NCI-H187 treated with DMSO at 0.1 percent for 48 hours (cell line): ENCODE measurements at regions not wholly inside any gene's neighbourhood (a gene's known extent, or its start where the extent isn't known, plus 50 kb on each side); places are given as distances from the start of the nearest gene placed in this dataset.

Experiments used
- DNase-seq: peaks from one replicate; lab custom pipeline; 2025; lab: John Stamatoyannopoulos, UW

DNA sequence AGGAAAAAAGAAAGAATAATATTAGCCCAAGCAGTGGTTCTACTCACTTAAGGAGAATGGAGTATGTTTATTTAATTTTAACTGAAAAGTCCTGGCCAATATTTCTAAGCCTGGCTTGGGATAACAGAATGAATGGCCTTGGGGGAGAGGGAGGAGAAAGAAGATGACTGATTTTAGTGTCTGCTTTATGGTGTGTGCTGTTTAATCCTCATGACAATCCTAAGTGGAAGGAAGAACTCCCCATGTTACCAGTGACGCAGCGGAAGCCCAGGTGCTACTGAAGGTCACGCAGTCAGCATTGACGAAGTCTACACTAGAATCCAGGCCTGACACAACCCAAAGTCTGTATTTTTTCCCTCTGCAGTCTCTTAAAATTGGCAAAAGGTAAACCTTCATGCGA, 50.5 kb downstream of the PALM2AKAP2 start:
- DNase-seq, result no peak

DNA sequence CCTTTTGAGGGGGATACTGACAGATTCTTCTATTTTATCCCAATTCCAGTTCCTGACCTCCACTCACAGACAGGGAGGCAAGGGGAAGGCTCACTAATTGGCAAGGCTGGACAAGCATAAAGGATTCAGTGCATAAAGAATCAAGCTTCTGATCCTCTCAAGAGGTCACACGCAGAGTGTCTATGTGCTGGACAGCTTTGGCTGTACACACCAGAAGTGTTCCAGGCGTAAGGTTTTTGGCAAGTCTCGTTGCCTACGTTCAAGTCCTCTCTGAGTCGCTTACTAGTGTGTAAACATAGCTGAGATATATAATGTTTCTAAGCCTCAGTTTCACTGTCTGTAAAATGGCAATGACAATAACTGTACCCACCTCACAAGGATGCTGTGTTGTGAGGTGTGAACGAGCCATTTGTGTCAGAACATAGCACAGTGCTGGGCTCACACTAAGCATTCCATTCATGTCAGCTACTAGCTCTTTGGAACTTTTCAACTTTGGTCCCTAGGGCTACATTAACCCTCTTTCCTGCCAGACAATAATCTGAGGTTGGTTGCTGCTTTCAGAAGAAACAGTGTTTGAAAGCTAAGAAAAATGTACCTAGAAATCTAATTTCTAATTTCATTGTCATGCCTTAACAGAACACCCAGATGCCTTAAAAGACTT, 52.1 kb downstream of the PALM2AKAP2 start:
- DNase-seq, result no peak

DNA sequence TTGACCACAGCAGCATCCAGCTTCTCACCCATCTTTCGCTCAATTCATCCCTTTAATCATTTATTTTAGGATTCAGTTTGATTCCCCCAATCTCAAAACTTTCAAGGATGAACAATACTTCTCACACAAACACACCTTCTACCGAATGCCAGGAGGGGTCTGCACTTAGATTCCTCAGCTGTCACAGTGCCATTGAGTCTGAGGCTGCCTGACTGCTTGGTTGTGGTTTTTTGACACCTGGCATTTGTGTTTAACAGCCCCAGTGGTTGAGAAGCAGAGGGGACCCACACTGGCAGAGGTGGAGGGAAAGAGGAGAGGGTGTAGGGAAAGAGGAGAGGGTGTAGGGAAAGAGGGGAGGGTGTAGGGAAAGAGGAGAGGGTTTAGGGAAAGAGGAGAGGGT, 54.9 kb downstream of the PALM2AKAP2 start:
- no peak for DNase-seq

DNA sequence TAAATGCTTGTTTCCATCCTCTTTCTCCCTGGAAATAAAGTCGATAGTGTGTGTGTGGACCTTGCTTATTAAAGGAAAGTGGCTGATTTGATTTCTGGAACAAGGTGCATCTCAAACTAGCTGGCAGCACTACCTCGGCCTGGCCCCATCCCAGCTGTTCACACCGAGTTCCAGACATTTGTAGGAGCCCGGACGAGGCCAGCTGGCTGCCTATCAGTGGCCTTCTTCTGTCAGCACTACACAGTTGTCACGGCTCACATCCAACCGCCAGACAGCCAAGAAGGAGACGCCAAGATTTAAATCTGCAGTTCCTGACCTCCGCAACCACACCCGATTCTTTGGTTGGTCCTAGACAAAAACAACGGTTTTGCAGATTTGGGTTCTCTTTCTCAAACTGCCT, 63.6 kb downstream of the PALM2AKAP2 start:
- no peak for DNase-seq

GRCh38 chr9:109845226-109845625, 65.2 kb downstream of the PALM2AKAP2 start:
- no peak for DNase-seq

DNA sequence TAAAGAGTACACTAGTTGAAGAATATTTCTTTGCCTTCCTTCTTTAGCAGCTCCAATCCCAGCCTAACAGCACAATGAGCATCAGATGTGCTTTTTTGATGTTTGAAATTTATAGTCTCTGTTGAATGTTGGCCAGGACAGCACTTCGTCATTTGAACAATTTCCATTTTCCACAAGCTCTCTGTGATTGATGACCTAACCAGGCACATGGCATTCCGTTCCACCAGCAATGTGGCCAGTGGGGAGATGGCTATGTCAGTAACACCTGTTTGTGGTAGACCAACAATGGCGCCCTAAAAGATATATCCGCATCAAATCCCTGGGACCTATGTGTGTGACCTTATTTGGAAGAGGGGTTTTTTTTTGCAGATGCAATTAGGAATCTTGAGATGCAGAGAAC, 66.8 kb downstream of the PALM2AKAP2 start:
- DNase-seq, result no peak

GRCh38 chr9:109852556-109852955, 72.6 kb downstream of the PALM2AKAP2 start:
- no peak for DNase-seq

GRCh38 chr9:109855540-109855939, 75.5 kb downstream of the PALM2AKAP2 start:
- no peak for DNase-seq

- DNase-seq, result no peak
These were observed 76.8 kb downstream of the PALM2AKAP2 start for GRCh38 chr9:109856785-109857184.

- DNase-seq, result no peak
These were observed 77.3 kb downstream of the PALM2AKAP2 start for GRCh38 chr9:109857336-109857735.

GRCh38 chr9:109859447-109859846, 79.4 kb downstream of the PALM2AKAP2 start:
- DNase-seq, result no peak

DNA sequence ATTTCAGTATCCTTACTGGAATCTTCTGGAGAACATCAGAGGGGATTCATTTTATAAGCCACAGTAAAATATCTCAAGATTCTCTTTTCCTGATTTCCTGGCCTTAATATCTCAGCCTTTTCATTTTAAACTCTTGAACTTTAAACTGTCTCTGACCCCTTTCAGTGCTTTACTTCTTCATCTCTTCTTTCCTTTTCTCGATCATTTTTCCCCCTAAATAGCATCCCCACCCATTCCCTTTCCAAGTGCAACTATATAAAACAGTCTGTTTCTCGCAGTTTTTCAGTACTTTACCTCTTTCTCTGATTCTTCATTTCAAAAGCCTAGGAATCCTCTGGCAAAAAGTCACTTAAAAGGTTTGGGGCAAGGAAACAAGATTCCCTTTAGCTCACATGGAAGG, 80.5 kb downstream of the PALM2AKAP2 start:
- no peak for DNase-seq

- no peak for DNase-seq
These were observed 81.5 kb downstream of the PALM2AKAP2 start for GRCh38 chr9:109861499-109861898.

GRCh38 chr9:109861918-109862317, 81.9 kb downstream of the PALM2AKAP2 start:
- DNase-seq, result no peak

DNA sequence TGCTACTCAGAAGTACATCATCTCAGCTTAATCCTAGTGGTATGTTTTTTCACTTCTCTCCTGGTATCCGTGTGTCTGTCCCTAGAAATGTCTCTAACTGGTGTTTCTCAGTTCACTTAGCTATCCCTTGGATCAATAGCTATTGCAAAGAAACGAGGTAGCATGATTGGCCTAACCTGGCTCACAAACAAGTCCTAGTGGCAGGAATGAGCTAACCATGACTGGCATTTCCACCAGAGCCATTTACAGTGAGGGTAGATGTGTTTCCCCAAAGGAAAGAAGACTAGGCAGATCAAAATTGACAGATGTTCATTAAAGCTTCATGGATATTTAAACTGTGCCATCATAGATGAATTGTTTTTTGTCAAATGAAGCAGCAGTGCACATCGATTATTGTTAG, 82.5 kb downstream of the PALM2AKAP2 start:
- no peak for DNase-seq

DNA sequence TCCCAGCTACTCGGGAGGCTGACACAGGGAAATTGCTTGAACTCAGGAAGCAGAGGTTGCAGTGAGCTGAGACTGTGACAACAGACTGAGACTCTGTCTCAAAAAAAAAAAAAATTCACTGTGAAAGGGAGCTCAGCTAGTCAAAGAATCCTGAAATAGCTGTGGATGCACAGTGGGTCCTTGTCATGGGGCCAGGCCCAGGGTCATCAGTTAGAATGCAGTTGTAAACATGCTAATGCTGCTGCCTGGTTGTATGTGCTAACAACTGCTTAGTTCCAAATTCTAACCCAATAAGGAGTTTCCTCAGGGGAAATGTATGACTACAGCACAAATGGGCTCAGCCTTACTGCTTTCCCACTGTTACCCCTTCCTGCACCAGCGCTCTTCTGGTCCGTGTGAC, 84.0 kb downstream of the PALM2AKAP2 start:
- no peak for DNase-seq

- DNase-seq, result no peak
These were observed 85.5 kb downstream of the PALM2AKAP2 start for GRCh38 chr9:109865521-109865920.

DNA sequence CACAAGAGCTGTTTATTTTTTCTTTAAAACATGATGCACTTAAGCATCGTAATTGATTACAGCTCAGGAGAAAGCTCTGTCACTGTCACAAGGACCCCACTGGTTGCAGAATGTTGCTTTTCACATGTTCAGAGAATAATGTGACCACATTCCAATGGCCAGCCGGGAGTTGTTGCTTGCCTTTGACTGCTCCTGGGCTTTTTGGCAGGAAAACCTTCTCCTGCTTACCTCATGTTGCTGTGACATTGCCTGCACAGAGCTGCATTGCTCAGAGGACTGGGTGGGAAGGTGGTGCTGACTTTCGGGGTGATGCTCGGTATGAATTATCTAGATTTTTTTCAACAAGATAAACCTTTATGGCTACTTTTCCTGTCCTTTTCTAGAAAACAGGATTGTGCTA, 88.2 kb downstream of the PALM2AKAP2 start:
- DNase-seq, result no peak

GRCh38 chr9:109868722-109869121, 88.7 kb downstream of the PALM2AKAP2 start:
- no peak for DNase-seq

GRCh38 chr9:109870365-109870764, 90.4 kb downstream of the PALM2AKAP2 start:
- no peak for DNase-seq

DNA sequence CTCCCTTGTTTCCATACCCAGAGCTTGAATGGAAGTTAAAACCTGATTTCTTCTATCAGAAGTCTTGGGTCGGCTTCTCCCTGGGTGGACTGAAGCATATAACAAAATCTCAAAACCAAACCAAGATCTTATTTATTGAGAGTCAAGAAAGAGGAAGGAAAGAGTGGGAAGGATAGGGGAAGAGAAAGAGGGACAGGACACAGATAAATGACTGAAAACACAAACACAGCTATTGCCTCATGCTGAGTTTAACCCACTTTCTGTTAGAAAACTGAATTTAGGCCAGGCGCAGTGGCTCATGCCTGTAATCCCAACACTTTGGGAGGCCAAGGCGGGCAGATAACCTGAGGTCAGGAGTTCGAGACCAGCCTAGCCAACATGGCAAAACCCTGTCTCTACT, 92.9 kb downstream of the PALM2AKAP2 start:
- DNase-seq, result no peak

DNA sequence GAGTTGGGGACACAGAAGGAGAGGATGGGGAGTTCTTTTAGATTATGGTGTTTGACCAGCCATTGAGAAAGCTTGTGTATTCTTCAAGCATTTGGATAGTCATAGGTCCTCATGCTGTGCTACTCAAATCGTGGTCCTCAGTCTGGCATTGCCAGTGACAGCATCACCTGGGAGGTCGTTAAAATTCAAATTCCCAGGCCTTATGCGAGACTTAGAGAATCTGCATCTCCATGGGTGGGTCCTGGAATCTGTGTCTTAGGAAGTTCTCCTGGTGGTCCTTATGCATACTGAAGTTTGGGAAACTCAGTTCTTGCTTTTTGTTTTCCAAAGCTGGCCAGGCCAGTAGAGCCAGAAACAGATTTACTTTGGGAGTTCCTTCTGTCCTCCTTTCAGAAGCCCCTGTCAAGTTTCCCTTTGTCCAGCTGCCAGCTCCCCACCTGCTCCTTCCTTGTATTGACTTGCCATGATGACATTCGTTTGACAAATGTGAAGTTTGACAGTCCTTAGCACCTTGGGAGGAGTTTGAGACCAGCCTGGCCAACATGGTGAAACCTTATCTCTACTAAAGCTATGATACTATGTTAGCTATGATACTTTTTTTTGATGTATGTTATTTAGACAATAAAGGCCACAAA, 95.6 kb downstream of the PALM2AKAP2 start:
- no peak for DNase-seq

- no peak for DNase-seq
These were observed 100.5 kb downstream of the PALM2AKAP2 start for GRCh38 chr9:109880276-109881169.
